Kidney epithelial cell (primary cell): ENCODE measurements at regions not wholly inside any gene's neighbourhood (a gene's known extent, or its start where the extent isn't known, plus 50 kb on each side); places are given as distances from the start of the nearest gene placed in this dataset.

Source experiments
- DNase-seq: peaks from one replicate; pipeline ENCODE4 v3.0.0-alpha.2; 2010; ENCODE audit warnings: low read depth
- H3K27me3 ChIP-seq: 2 replicates; pipeline ENCODE4 v1.6.0; 2011; ENCODE audit warnings: low read length; ENCODE audit not compliant: control insufficient read depth, insufficient read depth
- H3K36me3 ChIP-seq: 2 replicates; pipeline ENCODE4 v1.5.1; 2011; ENCODE audit warnings: low read length; ENCODE audit not compliant: control insufficient read depth, insufficient read depth
- H3K4me3 ChIP-seq: 2 replicates; pipeline ENCODE4 v1.5.1; 2011; ENCODE audit warnings: low read depth, mild to moderate bottlenecking, control low read depth, low read length
- CTCF ChIP-seq: IDR thresholded peaks from 2 replicates; pipeline ENCODE4 v1.5.1; 2011; ENCODE audit warnings: mild to moderate bottlenecking, moderate library complexity, low read length, control low read depth, inconsistent platforms; ENCODE audit not compliant: insufficient read depth, poor library complexity, severe bottlenecking

DNA sequence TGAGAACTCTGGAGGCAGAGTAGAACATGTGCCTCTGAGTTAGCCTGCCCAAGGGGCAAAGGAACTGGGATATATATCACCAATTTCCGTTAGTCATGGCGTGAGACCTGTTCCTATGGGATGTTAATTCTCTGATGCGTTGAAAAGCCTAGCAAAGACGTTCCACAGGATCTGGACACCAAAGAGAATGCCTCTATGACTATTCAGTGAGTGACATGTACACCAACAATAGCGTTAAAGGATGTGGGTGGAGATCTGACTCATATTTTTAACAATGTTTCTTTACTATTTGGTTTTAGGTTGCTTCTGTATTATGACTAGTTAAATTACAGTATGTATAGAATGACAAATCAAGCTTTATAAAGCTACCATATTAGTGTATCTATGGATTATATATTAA, 320.9 kb upstream of the MC4R start:
- Histone ChIP-seq H3K27me3 (no peaks in the 10 kb centered on the region), H3K36me3 (no peaks in the 10 kb centered on the region), H3K4me3 (no peak overlapping the region)
- no peak for TF ChIP-seq CTCF
- no peak for DNase-seq

DNA sequence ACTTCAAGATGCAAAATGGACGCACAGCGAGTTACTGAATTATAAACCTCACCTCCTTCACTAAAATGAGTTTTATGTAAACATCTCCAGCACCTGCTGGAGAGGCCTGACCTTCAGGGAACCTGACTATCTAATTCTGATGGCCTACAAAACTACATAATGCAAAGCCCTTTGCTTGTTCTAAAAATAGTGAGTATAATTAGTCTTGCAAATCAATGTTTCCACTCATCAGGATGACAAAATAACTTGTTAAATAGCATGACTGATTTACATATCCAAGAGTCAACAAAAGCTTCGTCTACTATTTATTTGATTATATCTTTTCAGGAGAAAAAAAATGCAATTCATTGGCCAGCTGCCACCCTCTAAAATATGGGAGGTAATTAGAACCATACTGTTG, 326.3 kb upstream of the MC4R start:
- H3K27me3 ChIP-seq = no peaks in the 10 kb centered on the region
- DNase-seq = no peak
- TF ChIP-seq CTCF = no peak
- no peak overlapping the region for H3K4me3 ChIP-seq
- no peaks in the 10 kb centered on the region for H3K36me3 ChIP-seq

DNA sequence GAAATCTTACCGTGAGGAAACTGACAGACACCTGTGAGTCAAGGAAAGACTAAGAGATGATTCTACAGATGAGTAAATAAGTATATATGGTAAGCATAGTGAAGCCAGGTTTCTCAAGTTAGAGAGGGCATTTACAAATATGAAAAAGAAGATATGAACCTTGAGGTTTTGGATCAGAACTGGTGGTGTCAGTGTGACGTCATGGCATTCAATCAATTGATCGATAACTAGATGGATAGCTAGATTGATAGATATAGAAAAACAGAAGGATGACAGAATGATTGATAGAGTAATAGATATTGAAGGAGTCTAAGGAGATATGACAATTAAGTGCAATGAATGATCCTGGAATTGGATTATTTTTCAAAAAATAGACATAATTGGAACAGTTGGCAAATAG, 350.2 kb upstream of the MC4R start:
- no peak for TF ChIP-seq CTCF
- Histone ChIP-seq H3K36me3 (no peaks in the 10 kb centered on the region), H3K27me3 (no peaks in the 10 kb centered on the region), H3K4me3 (no peak overlapping the region)
- no peak for DNase-seq

- Histone ChIP-seq H3K4me3 (no peak overlapping the region), H3K36me3 (no peaks in the 10 kb centered on the region), H3K27me3 (no peaks in the 10 kb centered on the region)
- TF ChIP-seq CTCF = no peak
- DNase-seq = no peak
Measured at GRCh38 chr18:60732143-60732542, 359.6 kb upstream of the MC4R start.

DNA sequence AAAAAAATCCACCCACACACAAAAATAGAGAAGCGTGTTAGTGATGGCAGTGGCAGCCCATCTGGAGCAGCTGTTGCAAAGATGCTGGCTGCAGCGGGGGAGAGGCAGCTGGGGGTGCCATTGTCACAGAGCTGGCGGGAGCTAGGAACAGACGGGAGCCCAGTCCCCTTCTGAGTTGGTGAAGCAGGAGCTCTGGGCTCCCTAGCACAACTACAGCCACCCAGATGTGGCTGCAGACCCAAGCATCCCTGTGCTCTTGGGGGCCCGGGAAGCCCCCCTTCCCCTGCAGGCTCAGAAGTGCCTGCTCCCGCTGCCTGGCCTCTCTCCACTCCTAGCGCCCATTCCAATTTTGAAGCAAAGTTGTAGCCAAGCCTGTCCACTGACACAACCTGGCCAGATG, 366.6 kb upstream of the MC4R start:
- no peak for TF ChIP-seq CTCF
- Histone ChIP-seq H3K4me3 (no peak overlapping the region), H3K27me3 (no peaks in the 10 kb centered on the region), H3K36me3 (no peaks in the 10 kb centered on the region)
- no peak for DNase-seq

- no peak for TF ChIP-seq CTCF
- Histone ChIP-seq H3K4me3 (no peak overlapping the region), H3K27me3 (no peaks in the 10 kb centered on the region), H3K36me3 (no peaks in the 10 kb centered on the region)
- DNase-seq = no peak
Measured at GRCh38 chr18:60740313-60740712, 367.7 kb upstream of the MC4R start.
